ENCODE measurements at regions not wholly inside any gene's neighbourhood (a gene's known extent, or its start where the extent isn't known, plus 50 kb on each side); places are given as distances from the start of the nearest gene placed in this dataset.

GRCh38 chr3:193833592-193833991, 240.6 kb downstream of the OPA1 start:
- H3K27me3 ChIP-seq, result no peaks in the 10 kb centered on the region
- H3K4me1 ChIP-seq, result peaks cover 0 to 3% (median 0%) of the 10 kb centered on the region in 4 donors
- no peak for DNase-seq (ENCODE audit: low spot score in 2 of 2)
- H3K27ac ChIP-seq, result no peak overlapping the region
- no peak for TF ChIP-seq POLR2A (IDR thresholded peaks at IDR 0.05)
- H3K36me3 ChIP-seq, result no peaks in the 10 kb centered on the region
- no peaks in the 10 kb centered on the region for H3K9me3 ChIP-seq
- whole genome bisulfite sequencing, 2 donors, result 96% methylated on average over 11 of the region's 11 CpGs
- no peak overlapping the region for H3K4me3 ChIP-seq

- DNase-seq (ENCODE audit: low spot score in 2 of 2), result no peak
- Histone ChIP-seq H3K4me3 (no peak overlapping the region), H3K27ac (no peak overlapping the region), H3K4me1 (peaks cover 0 to 3% (median 0%) of the 10 kb centered on the region in 4 donors), H3K36me3 (no peaks in the 10 kb centered on the region), H3K27me3 (no peaks in the 10 kb centered on the region), H3K9me3 (no peaks in the 10 kb centered on the region)
- TF ChIP-seq CTCF (IDR thresholded peaks at IDR 0.05), result no peak
- no peak for TF ChIP-seq EP300 (IDR thresholded peaks at IDR 0.05)
- TF ChIP-seq POLR2A (IDR thresholded peaks at IDR 0.05), result no peak
- WGBS, 2 donors, result 98% methylated on average over 6 of the region's 6 CpGs
These were observed 242.4 kb downstream of the OPA1 start for GRCh38 chr3:193835414-193835813.

GRCh38 chr3:193836511-193836910, 243.5 kb downstream of the OPA1 start:
- Histone ChIP-seq H3K4me1 (peaks cover 0 to 3% (median 0%) of the 10 kb centered on the region in 4 donors), H3K36me3 (no peaks in the 10 kb centered on the region), H3K9me3 (no peaks in the 10 kb centered on the region), H3K4me3 (no peak overlapping the region), H3K27ac (no peak overlapping the region), H3K27me3 (no peaks in the 10 kb centered on the region)
- no peak for TF ChIP-seq POLR2A (IDR thresholded peaks at IDR 0.05)
- no peak for TF ChIP-seq CTCF (IDR thresholded peaks at IDR 0.05)
- TF ChIP-seq EP300 (IDR thresholded peaks at IDR 0.05), result no peak
- WGBS, 2 donors, result 34 to 43% methylated on average over 2 of the region's 2 CpGs
- no peak for DNase-seq (ENCODE audit: low spot score in 2 of 2)

- no peak overlapping the region for H3K4me3 ChIP-seq
- H3K4me1 ChIP-seq, result peaks cover 0 to 3% (median 0%) of the 10 kb centered on the region in 4 donors
- H3K9me3 ChIP-seq, result no peaks in the 10 kb centered on the region
- H3K27me3 ChIP-seq, result no peaks in the 10 kb centered on the region
- no peak for DNase-seq (ENCODE audit: low spot score in 2 of 2)
- no peaks in the 10 kb centered on the region for H3K36me3 ChIP-seq
- H3K27ac ChIP-seq, result no peak overlapping the region
- 95 to 98% methylated on average over 7 of the region's 7 CpGs for WGBS, 2 donors
- TF ChIP-seq POLR2A (IDR thresholded peaks at IDR 0.05), result no peak
- TF ChIP-seq CTCF (IDR thresholded peaks at IDR 0.05), result no peak
- TF ChIP-seq EP300 (IDR thresholded peaks at IDR 0.05), result no peak
These were observed 243.9 kb downstream of the OPA1 start for GRCh38 chr3:193836918-193837317.

GRCh38 chr3:193837347-193837827, 244.4 kb downstream of the OPA1 start:
- TF ChIP-seq EP300 (IDR thresholded peaks at IDR 0.05) (no peak), POLR2A (IDR thresholded peaks at IDR 0.05) (no peak), CTCF (IDR thresholded peaks at IDR 0.05) (no peak)
- no peaks in the 10 kb centered on the region for H3K36me3 ChIP-seq
- WGBS, 2 donors, result 79 to 87% methylated on average over 6 of the region's 6 CpGs
- no peak overlapping the region for H3K27ac ChIP-seq
- no peaks in the 10 kb centered on the region for H3K9me3 ChIP-seq
- H3K27me3 ChIP-seq, result no peaks in the 10 kb centered on the region
- no peak overlapping the region for H3K4me3 ChIP-seq
- no peak for DNase-seq (ENCODE audit: low spot score in 2 of 2)
- peaks cover 0 to under 1% (median 0%) of the 10 kb centered on the region in 4 donors for H3K4me1 ChIP-seq

- no peak for DNase-seq (ENCODE audit: low spot score in 2 of 2)
- Histone ChIP-seq H3K27me3 (no peaks in the 10 kb centered on the region), H3K9me3 (no peaks in the 10 kb centered on the region), H3K4me1 (no peaks in the 10 kb centered on the region), H3K27ac (no peak overlapping the region), H3K4me3 (no peak overlapping the region), H3K36me3 (no peaks in the 10 kb centered on the region)
- 96 to 98% methylated on average over 2 of the region's 2 CpGs for WGBS, 2 donors
- TF ChIP-seq CTCF (IDR thresholded peaks at IDR 0.05), result no peak
- TF ChIP-seq EP300 (IDR thresholded peaks at IDR 0.05), result no peak
- no peak for TF ChIP-seq POLR2A (IDR thresholded peaks at IDR 0.05)
These were observed 247.2 kb downstream of the OPA1 start for GRCh38 chr3:193840111-193840641.
